NCI-H1048 (cell line): ENCODE measurements at regions not wholly inside any gene's neighbourhood (a gene's known extent, or its start where the extent isn't known, plus 50 kb on each side); places are given as distances from the start of the nearest gene placed in this dataset.

Experiments
- DNase-seq: peaks from one replicate; lab custom pipeline; 2025; lab: John Stamatoyannopoulos, UW

DNA sequence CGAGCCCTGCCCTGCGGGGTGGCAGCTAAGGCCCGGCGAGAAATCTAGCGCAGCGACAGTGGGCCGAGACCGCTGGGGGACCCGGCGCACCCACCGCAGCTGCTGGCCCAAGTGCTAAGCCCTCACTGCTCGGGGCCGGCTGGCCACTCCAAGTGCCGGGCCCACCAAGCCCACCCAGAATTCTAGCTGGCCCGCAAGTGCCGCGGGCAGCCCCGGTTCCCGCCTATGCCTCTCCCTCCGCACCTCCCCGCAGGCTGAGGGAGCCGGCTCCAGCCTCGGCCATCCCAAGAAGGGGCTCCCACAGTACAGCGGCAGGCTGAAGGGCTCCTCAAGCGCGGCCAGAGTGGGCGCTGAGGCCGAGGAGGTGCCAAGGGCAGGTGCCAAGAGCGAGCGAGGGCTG lies 55.2 kb upstream of the RND3 start:
- no peak for DNase-seq

DNA sequence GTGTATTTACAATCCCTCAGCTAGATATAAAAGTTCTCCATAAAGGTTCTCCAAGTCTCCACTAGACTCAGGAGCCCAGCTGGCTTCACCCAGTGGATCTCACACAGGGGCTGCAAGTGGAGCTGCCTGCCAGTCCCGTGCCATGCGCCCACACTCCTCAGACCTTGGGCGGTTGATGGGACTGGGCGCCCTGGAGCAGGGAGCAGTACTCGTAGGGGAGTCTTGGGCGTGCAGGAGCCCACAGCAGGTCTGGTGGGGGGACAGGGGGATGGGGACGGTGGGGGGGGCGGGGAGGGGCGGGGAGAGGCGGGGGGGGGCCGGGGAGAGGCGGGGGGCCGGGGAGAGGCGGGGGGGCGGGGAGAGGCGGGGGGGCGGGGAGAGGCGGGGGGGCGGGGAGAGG lies 54.7 kb upstream of the RND3 start:
- no peak for DNase-seq

DNA sequence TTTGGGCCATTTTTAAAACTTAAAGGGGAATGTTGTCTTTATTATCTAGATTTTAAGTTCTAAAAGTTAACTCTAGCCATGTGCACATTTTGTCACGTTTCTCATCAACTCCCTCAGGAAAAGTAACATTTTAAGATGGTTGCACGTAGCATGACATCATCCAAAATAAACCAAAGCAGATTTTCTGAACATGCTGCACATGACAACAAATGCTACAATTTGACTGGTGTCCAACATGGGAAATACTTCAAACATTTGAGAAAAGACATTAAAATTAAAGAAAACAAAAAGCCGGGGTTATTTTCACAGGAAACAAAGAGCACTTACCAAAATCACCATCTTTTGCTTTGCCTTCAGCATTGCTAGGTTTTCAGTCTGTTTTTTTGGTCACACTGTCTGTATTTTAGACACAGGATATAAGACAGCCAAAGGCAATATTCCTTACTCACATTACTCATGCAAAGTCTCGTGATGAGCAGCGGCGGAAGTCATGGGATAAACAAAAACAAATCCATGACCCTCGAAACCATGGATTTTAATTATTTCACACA lies 51.3 kb upstream of the RND3 start:
- no peak for DNase-seq
